ENCODE measurements at regions not wholly inside any gene's neighbourhood (a gene's known extent, or its start where the extent isn't known, plus 50 kb on each side); places are given as distances from the start of the nearest gene placed in this dataset.

- no peak for DNase-seq (ENCODE audit: low read depth)
- TF ChIP-seq, protein P1, sequence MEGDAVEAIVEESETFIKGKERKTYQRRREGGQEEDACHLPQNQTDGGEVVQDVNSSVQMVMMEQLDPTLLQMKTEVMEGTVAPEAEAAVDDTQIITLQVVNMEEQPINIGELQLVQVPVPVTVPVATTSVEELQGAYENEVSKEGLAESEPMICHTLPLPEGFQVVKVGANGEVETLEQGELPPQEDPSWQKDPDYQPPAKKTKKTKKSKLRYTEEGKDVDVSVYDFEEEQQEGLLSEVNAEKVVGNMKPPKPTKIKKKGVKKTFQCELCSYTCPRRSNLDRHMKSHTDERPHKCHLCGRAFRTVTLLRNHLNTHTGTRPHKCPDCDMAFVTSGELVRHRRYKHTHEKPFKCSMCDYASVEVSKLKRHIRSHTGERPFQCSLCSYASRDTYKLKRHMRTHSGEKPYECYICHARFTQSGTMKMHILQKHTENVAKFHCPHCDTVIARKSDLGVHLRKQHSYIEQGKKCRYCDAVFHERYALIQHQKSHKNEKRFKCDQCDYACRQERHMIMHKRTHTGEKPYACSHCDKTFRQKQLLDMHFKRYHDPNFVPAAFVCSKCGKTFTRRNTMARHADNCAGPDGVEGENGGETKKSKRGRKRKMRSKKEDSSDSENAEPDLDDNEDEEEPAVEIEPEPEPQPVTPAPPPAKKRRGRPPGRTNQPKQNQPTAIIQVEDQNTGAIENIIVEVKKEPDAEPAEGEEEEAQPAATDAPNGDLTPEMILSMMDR (IDR thresholded peaks at IDR 0.05; ENCODE audit: low read depth, low read length, missing control alignments), result no peak
- H3K4me3 ChIP-seq (ENCODE audit: low read depth, low read length), result no peak overlapping the region
Measured at GRCh38 chr6:150456466-150456865, 87.7 kb downstream of the IYD start.

DNA sequence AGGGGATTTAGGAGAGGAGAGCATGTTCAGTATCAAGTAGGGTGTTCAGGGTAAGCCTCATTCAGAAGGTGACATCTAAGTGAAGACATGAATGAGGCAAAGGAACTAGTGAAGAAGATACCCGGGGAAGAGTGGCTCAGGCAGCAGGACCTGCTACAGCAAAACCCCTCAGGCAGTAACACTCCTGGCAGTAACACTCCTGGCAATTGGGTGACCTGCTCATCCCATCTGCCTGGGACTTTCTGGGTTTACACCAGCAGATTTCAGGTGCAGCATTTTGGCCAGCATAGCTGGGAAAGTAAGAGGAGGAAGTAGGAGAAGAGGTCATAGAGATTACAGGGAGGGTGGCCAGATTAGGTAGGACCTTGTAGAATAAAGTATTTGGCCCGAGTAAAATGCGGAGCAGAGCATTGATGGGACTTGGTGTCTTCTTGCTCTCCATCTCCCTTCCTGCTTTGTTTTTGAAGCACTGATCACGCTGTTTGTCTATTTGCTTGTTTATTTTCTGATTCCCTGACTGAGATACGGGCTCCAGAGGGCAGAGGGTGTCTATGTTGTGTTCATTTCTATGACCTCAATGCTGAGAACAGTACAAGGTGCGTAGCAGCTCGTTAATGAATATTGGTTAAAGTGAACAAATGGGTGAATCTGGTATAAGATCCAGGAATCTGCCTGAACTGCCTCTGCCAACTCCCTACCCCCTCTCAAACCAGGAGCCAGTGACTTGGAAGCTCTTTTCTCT is 88.3 kb downstream of the IYD start:
- DNase-seq (ENCODE audit: low read depth), result no peak
- TF ChIP-seq, protein P1 (IDR thresholded peaks at IDR 0.05; ENCODE audit: low read depth, low read length, missing control alignments), result no peak
- no peak overlapping the region for H3K4me3 ChIP-seq (ENCODE audit: low read depth, low read length)

DNA sequence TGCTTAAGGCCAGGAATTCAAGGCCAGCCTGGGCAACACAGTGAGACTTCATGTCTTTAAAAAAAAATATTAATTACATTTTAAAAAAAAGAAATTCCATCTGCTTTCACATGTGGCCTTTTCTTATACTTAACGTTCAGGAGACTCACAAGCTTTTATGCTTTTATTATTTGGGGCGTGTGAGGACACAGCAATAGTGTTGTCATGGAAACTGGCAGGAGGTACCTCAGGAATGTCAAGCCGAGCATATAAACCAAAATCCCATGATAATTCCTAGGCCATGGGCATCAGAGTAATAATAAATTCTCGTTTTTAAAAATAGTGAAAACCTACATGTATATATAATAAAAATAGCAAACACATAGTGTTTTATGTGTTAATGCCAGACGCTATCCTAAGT is 89.8 kb downstream of the IYD start:
- TF ChIP-seq, protein P1 (IDR thresholded peaks at IDR 0.05; ENCODE audit: low read depth, low read length, missing control alignments), result no peak
- DNase-seq (ENCODE audit: low read depth), result no peak
- H3K4me3 ChIP-seq (ENCODE audit: low read depth, low read length), result no peak overlapping the region

- H3K4me3 ChIP-seq (ENCODE audit: low read depth, low read length), result no peak overlapping the region
- TF ChIP-seq, protein P1 (IDR thresholded peaks at IDR 0.05; ENCODE audit: low read depth, low read length, missing control alignments), result no peak
- no peak for DNase-seq (ENCODE audit: low read depth)
Measured at GRCh38 chr6:150463852-150464251, 95.0 kb downstream of the IYD start.

DNA sequence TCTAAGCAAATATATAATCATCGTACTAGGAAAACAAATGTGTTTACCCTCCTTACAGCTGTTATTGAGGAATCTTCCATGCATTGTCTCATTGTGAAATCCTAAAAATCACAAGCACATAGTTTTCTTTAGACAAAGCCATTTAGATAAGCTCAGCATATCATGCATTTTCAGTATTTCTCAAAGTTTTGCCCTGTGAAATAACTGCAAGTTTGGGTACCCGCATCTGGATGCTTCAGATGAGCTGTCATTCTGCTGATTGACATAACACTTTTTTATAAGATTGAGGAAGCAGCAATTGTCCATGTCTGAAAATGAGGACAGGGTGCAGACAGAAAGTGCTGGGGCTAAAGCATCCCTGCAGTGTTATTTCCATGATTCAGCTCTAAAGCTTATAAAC is 96.2 kb downstream of the IYD start:
- TF ChIP-seq, protein P1 (IDR thresholded peaks at IDR 0.05; ENCODE audit: low read depth, low read length, missing control alignments), result no peak
- DNase-seq (ENCODE audit: low read depth), result no peak
- no peak overlapping the region for H3K4me3 ChIP-seq (ENCODE audit: low read depth, low read length)

DNA sequence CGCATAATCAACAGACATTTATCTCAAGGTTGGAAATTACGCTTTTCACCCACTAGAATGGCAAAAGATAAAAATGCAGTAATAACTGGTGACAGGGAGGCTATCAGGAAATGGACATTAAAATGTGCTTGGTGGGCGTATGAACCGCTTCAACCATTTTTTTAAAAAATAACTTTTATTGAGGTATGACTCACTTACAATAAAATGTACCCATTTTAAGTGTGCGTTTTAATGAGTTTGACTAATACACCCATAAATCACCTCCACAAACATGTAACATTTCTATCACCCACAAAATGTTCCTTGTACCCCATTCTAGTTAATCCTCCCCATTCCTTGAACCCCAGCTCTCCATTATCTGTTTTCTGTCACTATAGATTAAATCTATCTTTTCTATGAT is 96.8 kb downstream of the IYD start:
- TF ChIP-seq, protein P1 (IDR thresholded peaks at IDR 0.05; ENCODE audit: low read depth, low read length, missing control alignments), result no peak
- DNase-seq (ENCODE audit: low read depth), result no peak
- H3K4me3 ChIP-seq (ENCODE audit: low read depth, low read length), result no peak overlapping the region

GRCh38 chr6:150466196-150466595 is 97.4 kb downstream of the IYD start:
- no peak for DNase-seq (ENCODE audit: low read depth)
- H3K4me3 ChIP-seq (ENCODE audit: low read depth, low read length), result no peak overlapping the region
- TF ChIP-seq, protein P1 (IDR thresholded peaks at IDR 0.05; ENCODE audit: low read depth, low read length, missing control alignments), result no peak
